ENCODE measurements at regions not wholly inside any gene's neighbourhood (a gene's known extent, or its start where the extent isn't known, plus 50 kb on each side); places are given as distances from the start of the nearest gene placed in this dataset.

GRCh38 chr5:67311208-67311607 lies 114.6 kb upstream of the CD180 start:
- no peaks in the 10 kb centered on the region for H3K36me3 ChIP-seq (ENCODE audit: control insufficient read depth in 2 of 2, insufficient read depth in 2 of 2, low read length in 2 of 2)
- no peak overlapping the region for H3K27ac ChIP-seq (ENCODE audit: low read length)
- peaks cover 0 to 3% of the 10 kb centered on the region in 2 donors for H3K9me3 ChIP-seq (ENCODE audit: control insufficient read depth in 2 of 2, low read length in 2 of 2)
- H3K9ac ChIP-seq (ENCODE audit: low read length in 2 of 2), result no peak overlapping the region
- no peaks in the 10 kb centered on the region for H3K27me3 ChIP-seq (ENCODE audit: control insufficient read depth in 1 of 2, insufficient read depth in 2 of 2, low read length in 2 of 2)
- H3K4me3 ChIP-seq (ENCODE audit: low read length in 2 of 2), result no peak overlapping the region
- H3K4me1 ChIP-seq (ENCODE audit: control insufficient read depth, insufficient read depth, low read length), result peaks cover 6% of the 10 kb centered on the region

DNA sequence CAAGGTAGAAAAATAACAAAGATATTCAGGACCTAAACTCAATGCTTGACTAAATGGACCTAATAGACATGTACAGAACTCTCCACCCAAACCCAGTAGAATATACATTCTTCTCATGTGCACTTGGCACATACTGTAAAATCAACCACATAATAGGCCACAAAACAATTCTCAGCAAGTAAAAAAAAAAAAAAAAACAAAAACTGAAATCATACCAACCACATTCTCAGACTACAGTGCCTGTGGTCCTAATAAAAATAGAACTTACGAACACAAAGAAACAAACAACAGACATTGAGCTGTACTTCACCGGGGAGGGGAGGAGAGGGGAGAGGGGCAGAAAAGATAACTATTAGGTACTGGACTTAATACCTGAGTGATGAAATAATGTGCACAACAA lies 114.1 kb upstream of the CD180 start:
- Histone ChIP-seq H3K4me1 (ENCODE audit: control insufficient read depth, insufficient read depth, low read length) (peaks cover 9% of the 10 kb centered on the region), H3K36me3 (ENCODE audit: control insufficient read depth in 2 of 2, insufficient read depth in 2 of 2, low read length in 2 of 2) (no peaks in the 10 kb centered on the region), H3K4me3 (ENCODE audit: low read length in 2 of 2) (no peak overlapping the region), H3K27me3 (ENCODE audit: control insufficient read depth in 1 of 2, insufficient read depth in 2 of 2, low read length in 2 of 2) (no peaks in the 10 kb centered on the region), H3K9me3 (ENCODE audit: control insufficient read depth in 2 of 2, low read length in 2 of 2) (peaks cover 0 to 3% of the 10 kb centered on the region in 2 donors), H3K9ac (ENCODE audit: low read length in 2 of 2) (no peak overlapping the region), H3K27ac (ENCODE audit: low read length) (no peak overlapping the region)

DNA sequence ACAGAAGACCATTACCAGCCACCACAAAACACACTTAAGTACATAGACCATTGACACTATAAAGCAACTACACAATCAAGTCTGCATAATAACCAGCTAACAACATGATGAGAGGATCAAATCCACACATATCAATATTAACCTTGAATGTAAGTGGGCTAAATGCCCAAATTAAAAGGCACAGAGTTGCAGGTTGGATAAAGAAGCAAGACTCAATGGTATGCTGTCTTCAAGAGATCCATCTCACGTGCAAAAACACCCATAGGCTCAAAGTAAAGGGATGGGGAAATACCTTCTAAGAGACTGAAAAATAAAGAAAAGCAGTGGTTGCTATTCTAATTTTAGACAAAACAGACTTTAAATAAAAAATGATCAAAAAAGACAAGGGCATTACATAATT lies 113.6 kb upstream of the CD180 start:
- H3K9ac ChIP-seq (ENCODE audit: low read length in 2 of 2), result no peak overlapping the region
- H3K4me3 ChIP-seq (ENCODE audit: low read length in 2 of 2), result no peak overlapping the region
- H3K36me3 ChIP-seq (ENCODE audit: control insufficient read depth in 2 of 2, insufficient read depth in 2 of 2, low read length in 2 of 2), result no peaks in the 10 kb centered on the region
- H3K4me1 ChIP-seq (ENCODE audit: control insufficient read depth, insufficient read depth, low read length), result peaks cover 7% of the 10 kb centered on the region
- H3K27ac ChIP-seq (ENCODE audit: low read length), result no peak overlapping the region
- no peaks in the 10 kb centered on the region for H3K27me3 ChIP-seq (ENCODE audit: control insufficient read depth in 1 of 2, insufficient read depth in 2 of 2, low read length in 2 of 2)
- peaks cover 0 to 3% of the 10 kb centered on the region in 2 donors for H3K9me3 ChIP-seq (ENCODE audit: control insufficient read depth in 2 of 2, low read length in 2 of 2)

DNA sequence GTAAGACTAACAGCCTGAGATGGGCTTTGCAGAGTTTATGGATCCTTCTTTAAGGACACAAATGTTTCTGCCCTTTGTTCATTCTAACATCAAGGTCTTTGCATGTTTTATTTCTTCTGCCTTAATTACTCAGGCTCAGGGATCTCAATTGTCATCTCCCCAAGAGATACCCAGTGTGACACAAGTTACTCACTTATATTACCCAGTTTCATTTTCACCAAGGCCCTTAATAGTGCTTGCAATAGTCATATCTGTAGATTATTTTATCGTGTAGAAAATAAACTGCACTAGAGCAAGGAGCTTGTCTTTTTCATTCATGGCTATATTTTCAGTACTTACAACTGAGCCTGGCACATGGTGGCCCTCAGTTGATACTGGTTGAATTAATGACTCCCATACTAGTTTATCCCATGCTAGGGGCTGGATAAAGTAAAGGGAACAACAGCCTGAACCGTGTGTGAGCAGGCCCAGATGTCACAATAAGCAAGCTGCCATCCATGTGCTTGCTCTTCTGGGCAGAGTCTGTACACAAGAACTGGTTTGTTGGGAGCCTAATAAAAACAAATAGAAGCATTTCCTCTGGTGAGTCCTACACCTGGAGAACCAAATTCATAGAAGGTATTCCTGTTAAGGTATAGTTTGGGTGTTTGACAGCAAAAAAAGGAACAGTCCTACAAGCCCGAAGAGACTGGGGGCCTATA lies 112.5 kb upstream of the CD180 start:
- H3K9me3 ChIP-seq (ENCODE audit: control insufficient read depth in 2 of 2, low read length in 2 of 2), result peaks cover 0 to 3% of the 10 kb centered on the region in 2 donors
- no peak overlapping the region for H3K27ac ChIP-seq (ENCODE audit: low read length)
- peaks cover 6% of the 10 kb centered on the region for H3K4me1 ChIP-seq (ENCODE audit: control insufficient read depth, insufficient read depth, low read length)
- H3K27me3 ChIP-seq (ENCODE audit: control insufficient read depth in 1 of 2, insufficient read depth in 2 of 2, low read length in 2 of 2), result no peaks in the 10 kb centered on the region
- no peak overlapping the region for H3K4me3 ChIP-seq (ENCODE audit: low read length in 2 of 2)
- H3K36me3 ChIP-seq (ENCODE audit: control insufficient read depth in 2 of 2, insufficient read depth in 2 of 2, low read length in 2 of 2), result no peaks in the 10 kb centered on the region
- no peak overlapping the region for H3K9ac ChIP-seq (ENCODE audit: low read length in 2 of 2)

DNA sequence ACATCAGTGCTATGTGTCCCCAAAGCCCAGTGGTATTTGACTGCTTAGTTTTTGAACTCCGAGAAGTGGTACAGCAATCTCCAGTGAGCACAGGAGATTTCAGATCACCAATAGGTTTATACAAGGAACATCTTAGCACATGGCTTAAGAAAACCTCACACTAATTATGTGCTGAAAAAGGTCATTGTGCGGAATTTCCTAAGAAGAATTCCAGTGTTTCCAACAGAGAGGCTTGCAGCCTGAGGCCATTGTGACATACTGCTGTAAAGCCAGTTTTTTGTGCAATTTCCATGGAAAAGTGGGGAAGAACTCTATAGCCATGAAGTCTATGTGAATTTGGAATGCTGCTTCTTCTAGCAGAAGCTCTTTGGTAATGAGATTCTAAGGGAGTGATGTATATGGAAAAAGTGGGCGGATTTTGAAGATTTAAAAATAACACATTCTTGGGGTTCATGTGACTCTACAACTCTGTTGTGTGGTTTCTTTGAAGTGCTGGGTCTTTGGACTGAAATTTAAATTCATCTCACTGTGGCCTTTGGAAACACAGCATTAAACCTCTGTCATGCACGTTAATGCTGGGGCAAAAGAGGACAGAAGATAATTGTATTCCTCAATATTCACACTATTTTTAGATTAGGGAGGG lies 110.5 kb upstream of the CD180 start:
- H3K36me3 ChIP-seq (ENCODE audit: control insufficient read depth in 2 of 2, insufficient read depth in 2 of 2, low read length in 2 of 2), result no peaks in the 10 kb centered on the region
- no peak overlapping the region for H3K9ac ChIP-seq (ENCODE audit: low read length in 2 of 2)
- H3K9me3 ChIP-seq (ENCODE audit: control insufficient read depth in 2 of 2, low read length in 2 of 2), result no peaks in the 10 kb centered on the region
- H3K27ac ChIP-seq (ENCODE audit: low read length), result no peak overlapping the region
- H3K4me1 ChIP-seq (ENCODE audit: control insufficient read depth, insufficient read depth, low read length), result peaks cover 8% of the 10 kb centered on the region
- no peak overlapping the region for H3K4me3 ChIP-seq (ENCODE audit: low read length in 2 of 2)
- no peaks in the 10 kb centered on the region for H3K27me3 ChIP-seq (ENCODE audit: control insufficient read depth in 1 of 2, insufficient read depth in 2 of 2, low read length in 2 of 2)

DNA sequence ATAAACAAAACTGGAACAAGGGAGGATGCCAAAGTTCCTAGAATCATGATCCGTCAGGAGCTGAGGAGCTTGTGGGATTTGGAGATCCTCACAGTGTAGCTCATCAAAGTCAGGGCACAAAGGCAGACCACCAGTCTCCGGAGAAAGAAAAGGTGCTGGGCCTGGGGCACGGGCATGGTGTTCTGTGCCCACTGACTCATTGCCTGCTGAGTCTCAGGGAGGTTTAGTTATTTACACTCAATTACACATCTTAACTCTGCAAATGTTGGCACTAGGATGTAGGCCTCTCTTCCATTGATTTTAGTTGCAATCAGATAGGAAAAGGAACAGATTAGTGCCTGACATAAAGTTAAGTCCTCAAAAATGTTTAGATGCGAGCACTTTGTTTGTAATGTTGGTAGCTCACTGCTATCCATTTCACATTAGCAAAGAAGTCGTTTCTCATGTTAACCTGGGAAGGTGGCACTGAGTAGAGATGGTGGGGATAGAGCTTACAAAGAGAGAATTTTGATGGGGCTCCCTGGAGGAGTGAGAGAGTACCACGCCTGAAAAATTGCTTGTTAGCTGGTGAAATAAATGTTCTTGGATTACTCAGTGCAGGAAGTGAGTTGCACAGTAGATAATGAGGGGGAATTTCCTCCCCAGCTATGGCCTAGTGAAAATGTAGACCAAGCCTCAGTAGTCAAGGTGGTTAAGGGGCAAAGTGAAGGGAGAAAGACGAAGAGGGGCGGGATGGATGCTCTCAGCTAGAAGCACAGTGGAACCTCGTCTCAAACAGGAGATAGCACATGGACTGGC lies 109.5 kb upstream of the CD180 start:
- H3K4me3 ChIP-seq (ENCODE audit: low read length in 2 of 2), result no peak overlapping the region
- no peaks in the 10 kb centered on the region for H3K9me3 ChIP-seq (ENCODE audit: control insufficient read depth in 2 of 2, low read length in 2 of 2)
- no peak overlapping the region for H3K27ac ChIP-seq (ENCODE audit: low read length)
- no peak overlapping the region for H3K9ac ChIP-seq (ENCODE audit: low read length in 2 of 2)
- H3K27me3 ChIP-seq (ENCODE audit: control insufficient read depth in 1 of 2, insufficient read depth in 2 of 2, low read length in 2 of 2), result no peaks in the 10 kb centered on the region
- H3K4me1 ChIP-seq (ENCODE audit: control insufficient read depth, insufficient read depth, low read length), result peaks cover 10% of the 10 kb centered on the region
- H3K36me3 ChIP-seq (ENCODE audit: control insufficient read depth in 2 of 2, insufficient read depth in 2 of 2, low read length in 2 of 2), result no peaks in the 10 kb centered on the region

DNA sequence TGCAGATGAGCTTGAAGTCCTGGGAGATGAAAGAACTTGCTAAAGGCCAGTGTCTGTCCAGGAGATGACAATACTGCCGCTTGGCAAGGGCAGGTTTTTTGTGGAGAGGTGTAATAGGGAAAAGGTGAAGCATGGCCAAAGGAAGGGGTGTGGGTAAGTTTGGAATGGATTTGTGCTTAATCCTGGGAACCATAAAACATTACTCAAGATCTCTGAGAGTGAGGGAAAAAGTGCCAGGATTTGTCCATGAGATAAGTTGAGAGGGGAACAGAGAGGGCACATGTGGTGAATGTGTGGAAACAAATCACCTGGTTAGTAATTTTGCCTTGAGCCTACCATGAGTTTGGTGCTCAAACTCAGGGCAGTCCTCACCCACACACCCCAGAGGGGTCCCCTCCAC lies 108.8 kb upstream of the CD180 start:
- no peak overlapping the region for H3K27ac ChIP-seq (ENCODE audit: low read length)
- peaks cover 14% of the 10 kb centered on the region for H3K4me1 ChIP-seq (ENCODE audit: control insufficient read depth, insufficient read depth, low read length)
- no peaks in the 10 kb centered on the region for H3K27me3 ChIP-seq (ENCODE audit: control insufficient read depth in 1 of 2, insufficient read depth in 2 of 2, low read length in 2 of 2)

DNA sequence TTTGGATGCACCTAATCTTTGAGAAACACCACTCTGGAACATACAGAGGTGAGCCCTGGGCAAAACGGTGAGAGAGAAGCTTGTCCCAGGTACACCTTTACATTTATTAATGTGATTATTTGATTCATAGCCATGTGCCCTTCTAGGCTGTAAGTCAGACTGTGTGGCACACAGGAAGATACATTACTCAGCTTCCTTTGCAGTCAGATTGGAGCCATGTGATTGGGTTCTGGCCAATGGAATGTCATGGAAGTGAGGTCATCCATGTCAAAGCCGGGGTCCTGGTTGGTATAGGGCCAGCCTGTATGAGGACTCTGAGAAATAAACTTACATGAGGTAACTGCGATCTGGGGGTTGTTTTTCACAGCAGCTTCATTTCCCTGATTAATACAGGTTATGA lies 106.8 kb upstream of the CD180 start:
- peaks cover 18% of the 10 kb centered on the region for H3K4me1 ChIP-seq (ENCODE audit: control insufficient read depth, insufficient read depth, low read length)
- no peaks in the 10 kb centered on the region for H3K9me3 ChIP-seq (ENCODE audit: control insufficient read depth in 2 of 2, low read length in 2 of 2)
- no peak overlapping the region for H3K4me3 ChIP-seq (ENCODE audit: low read length in 2 of 2)
- no peaks in the 10 kb centered on the region for H3K27me3 ChIP-seq (ENCODE audit: control insufficient read depth in 1 of 2, insufficient read depth in 2 of 2, low read length in 2 of 2)
- H3K36me3 ChIP-seq (ENCODE audit: control insufficient read depth in 2 of 2, insufficient read depth in 2 of 2, low read length in 2 of 2), result no peaks in the 10 kb centered on the region
- no peak overlapping the region for H3K27ac ChIP-seq (ENCODE audit: low read length)
- no peak overlapping the region for H3K9ac ChIP-seq (ENCODE audit: low read length in 2 of 2)

More for the DNA sequence above, 108.8 kb upstream of the CD180 start:
- Histone ChIP-seq H3K4me3 (ENCODE audit: low read length in 2 of 2) (no peak overlapping the region), H3K9ac (ENCODE audit: low read length in 2 of 2) (no peak overlapping the region), H3K9me3 (ENCODE audit: control insufficient read depth in 2 of 2, low read length in 2 of 2) (no peaks in the 10 kb centered on the region), H3K36me3 (ENCODE audit: control insufficient read depth in 2 of 2, insufficient read depth in 2 of 2, low read length in 2 of 2) (no peaks in the 10 kb centered on the region)

GRCh38 chr5:67301285-67301903 lies 104.8 kb upstream of the CD180 start:
- Histone ChIP-seq H3K4me3 (ENCODE audit: low read length in 2 of 2) (no peak overlapping the region), H3K9me3 (ENCODE audit: control insufficient read depth in 2 of 2, low read length in 2 of 2) (no peaks in the 10 kb centered on the region), H3K27ac (ENCODE audit: low read length) (no peak overlapping the region)

GRCh38 chr5:67300326-67300725 lies 103.7 kb upstream of the CD180 start:
- Histone ChIP-seq H3K9ac (ENCODE audit: low read length in 2 of 2) (no peak overlapping the region), H3K27ac (ENCODE audit: low read length) (peak overlapping the region; percentile 33), H3K4me3 (ENCODE audit: low read length in 2 of 2) (no peak overlapping the region), H3K36me3 (ENCODE audit: control insufficient read depth in 2 of 2, insufficient read depth in 2 of 2, low read length in 2 of 2) (no peaks in the 10 kb centered on the region), H3K9me3 (ENCODE audit: control insufficient read depth in 2 of 2, low read length in 2 of 2) (no peaks in the 10 kb centered on the region), H3K27me3 (ENCODE audit: control insufficient read depth in 1 of 2, insufficient read depth in 2 of 2, low read length in 2 of 2) (no peaks in the 10 kb centered on the region), H3K4me1 (ENCODE audit: control insufficient read depth, insufficient read depth, low read length) (peaks cover 12% of the 10 kb centered on the region)

More at GRCh38 chr5:67301285-67301903, 104.8 kb upstream of the CD180 start:
- peaks cover 16% of the 10 kb centered on the region for H3K4me1 ChIP-seq (ENCODE audit: control insufficient read depth, insufficient read depth, low read length)
- H3K36me3 ChIP-seq (ENCODE audit: control insufficient read depth in 2 of 2, insufficient read depth in 2 of 2, low read length in 2 of 2), result no peaks in the 10 kb centered on the region
- H3K9ac ChIP-seq (ENCODE audit: low read length in 2 of 2), result no peak overlapping the region
- no peaks in the 10 kb centered on the region for H3K27me3 ChIP-seq (ENCODE audit: control insufficient read depth in 1 of 2, insufficient read depth in 2 of 2, low read length in 2 of 2)

All from stomach smooth muscle (tissue), 2 donors.